ENCODE measurements at regions not wholly inside any gene's neighbourhood (a gene's known extent, or its start where the extent isn't known, plus 50 kb on each side); places are given as distances from the start of the nearest gene placed in this dataset.
"Not testable (repeated sequence)": the region's sequence is repeated elsewhere in the genome, so short reads cannot be mapped to it uniquely, and the experiment has no call there.

DNA sequence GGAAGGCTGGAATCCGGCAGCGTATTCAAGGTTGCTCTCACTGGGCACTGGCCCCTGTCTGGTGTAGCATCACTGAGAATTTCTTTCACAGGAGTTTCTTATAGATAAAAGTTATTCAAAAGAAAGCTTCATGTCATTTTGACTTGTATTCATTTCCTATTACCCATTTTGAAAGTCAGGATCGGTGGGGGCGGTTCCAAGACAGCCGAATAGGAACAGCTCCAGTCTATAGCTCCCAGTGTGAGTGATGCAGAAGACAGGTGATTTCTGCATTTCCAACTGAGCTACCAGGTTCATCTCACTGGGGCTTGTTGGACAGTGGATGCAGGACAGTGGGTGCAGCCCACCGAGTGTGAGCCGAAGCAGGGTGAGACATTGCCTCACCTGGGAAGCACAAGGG, 51.5 kb upstream of the CDC42EP3 start:
- ATAC-seq; intact Hi-C loops (cut with DNase I); DNase-seq (ENCODE audit: missing footprints): not testable (repeated sequence)

DNA sequence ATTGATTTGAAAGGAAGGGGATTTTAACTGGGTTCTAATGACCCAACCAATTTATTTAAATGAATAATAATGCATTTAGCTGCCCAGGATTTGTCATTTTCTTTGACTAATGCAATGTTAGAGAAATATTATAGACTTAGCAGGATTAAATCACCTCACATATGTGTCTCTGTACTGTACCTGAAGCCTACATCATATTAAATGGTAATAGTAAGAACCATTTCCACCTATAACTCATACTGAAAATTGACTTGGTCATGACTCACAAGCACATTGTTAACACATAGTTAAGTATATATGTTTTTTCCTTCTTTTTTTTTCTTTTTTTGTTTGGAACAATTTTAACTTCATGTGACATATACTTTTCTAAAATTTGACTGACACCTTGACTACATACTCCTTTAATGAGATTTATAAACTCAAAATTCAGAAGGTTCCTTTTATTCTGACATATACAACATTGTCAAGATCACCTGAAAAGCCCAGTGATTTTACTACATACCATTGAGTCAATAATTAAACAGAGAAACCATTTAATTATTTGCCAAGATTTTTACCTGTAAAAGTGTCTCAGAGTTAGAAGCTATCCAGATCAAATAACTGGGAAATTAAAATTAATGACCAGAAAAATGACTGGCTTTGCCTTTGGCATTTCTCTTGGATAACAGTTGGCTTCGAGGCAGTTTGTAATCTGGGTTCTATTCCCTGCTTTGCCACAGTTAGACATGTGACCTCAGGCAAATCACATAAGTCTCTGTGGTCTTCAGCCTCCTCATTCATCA, 58.8 kb upstream of the CDC42EP3 start:
- no peak for DNase-seq (ENCODE audit: missing footprints)
- no peak for ATAC-seq
- intact Hi-C loops (cut with DNase I): no loop called here

DNA sequence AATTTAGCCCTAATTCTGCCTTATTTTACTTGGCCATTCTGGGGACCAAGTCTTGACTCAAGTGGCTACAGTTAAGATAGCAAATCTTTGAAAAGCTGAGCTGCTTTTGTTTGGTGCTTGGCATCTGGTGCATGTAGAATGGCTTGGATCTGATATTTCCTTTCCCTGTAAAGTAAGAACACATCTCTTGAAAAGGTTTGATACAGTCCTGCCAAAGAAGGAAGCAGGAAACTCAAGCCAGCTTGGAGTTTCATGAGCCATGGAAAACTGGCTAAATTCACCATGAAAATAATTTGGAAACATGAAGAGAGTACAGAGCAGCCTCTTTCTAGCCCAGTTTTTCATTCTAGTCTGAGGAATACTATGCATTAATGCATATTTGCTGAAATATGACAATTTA, 61.0 kb upstream of the CDC42EP3 start:
- intact Hi-C loops (cut with DNase I); ATAC-seq; DNase-seq (ENCODE audit: missing footprints): not testable (repeated sequence)

DNA sequence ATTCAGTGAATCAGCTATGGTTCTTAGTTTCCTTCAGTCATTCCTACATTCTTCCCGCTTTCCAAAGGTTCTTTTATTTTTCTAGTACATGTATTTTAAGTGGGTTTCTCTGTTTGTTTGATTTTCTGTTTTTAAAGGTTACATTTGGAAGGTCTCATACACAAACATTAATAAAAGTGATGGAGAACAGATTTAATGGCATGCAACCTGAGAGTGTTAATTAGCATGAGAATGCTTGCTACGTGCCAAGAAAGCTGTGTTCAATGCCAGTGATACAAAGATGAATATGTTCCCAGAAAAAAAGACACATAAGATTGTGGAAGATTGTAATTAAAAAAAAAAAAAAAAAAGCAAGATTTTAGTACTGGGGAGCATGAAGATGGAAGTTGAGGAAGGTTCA, 61.8 kb upstream of the CDC42EP3 start:
- DNase-seq (ENCODE audit: missing footprints) (no peak), ATAC-seq (no peak)
- intact Hi-C loops (cut with DNase I): no loop called here

DNA sequence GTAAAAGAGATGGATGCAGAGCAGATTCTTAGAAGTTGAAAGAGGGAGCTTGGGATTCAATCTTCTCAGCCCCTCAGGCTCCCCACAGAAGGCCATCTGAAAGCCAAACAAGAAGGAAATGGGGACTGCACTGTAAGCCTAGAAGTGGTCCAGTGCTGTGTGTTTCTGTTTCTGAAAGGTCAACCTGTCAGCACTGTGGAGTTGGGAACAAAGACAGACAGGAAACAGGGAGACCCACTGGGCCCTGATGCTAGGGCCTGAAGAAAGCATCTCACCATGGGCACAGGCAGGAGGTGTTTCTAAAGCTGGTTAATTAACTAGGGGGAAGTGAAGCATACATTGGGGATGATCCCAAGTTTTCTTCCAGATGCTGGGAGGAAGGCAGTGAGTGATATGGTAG, 62.5 kb upstream of the CDC42EP3 start:
- ATAC-seq; DNase-seq (ENCODE audit: missing footprints); intact Hi-C loops (cut with DNase I): not testable (repeated sequence)

DNA sequence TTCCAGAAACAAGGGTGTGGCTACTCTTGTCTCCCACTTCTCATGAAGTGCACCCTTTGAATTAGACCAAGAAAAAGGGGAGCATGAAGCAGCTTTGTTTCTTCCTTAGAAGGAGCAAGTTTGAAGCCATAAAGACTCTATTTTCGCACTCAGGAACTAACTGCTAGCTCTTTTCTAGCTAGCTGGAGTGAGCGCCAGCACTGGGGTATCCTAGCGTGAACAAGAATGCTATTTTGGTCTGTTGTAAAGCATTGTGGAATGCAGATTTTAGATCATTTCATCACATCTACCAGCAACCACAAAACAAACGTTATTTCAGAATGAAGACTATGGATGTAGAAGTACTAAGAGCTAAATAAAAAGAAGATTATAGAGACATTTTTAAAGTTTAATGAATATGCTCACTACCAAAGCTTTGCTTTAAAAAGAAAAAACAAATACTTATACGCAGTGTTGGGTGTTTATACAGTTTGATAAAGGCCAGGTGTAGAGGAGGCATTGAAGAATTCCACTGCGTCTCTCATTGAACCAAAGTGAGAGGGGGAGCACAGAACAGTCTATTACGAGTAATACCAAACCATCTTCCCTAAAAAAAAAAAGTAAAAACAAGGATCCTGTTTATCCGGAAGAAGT, 63.6 kb upstream of the CDC42EP3 start:
- intact Hi-C loops (cut with DNase I); DNase-seq (ENCODE audit: missing footprints); ATAC-seq: not testable (repeated sequence)

DNA sequence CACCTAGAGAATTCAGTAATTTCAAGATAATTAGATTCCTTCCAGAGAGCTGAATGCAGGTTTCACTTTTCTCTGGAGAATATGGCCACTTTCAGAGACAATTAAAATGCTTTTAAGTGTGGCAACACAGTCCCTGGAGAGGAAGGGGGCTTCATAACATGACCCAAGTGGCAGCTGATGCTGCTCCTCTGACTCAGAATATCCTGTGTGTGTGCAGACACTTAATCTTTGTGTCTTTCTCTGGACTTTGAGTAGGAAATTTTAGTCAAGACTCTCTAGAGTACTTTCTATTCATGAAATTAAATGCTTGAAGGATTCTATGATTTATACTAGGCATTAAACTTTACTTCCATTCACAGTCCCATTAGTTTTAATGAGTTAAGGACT, 64.1 kb upstream of the CDC42EP3 start:
- DNase-seq (ENCODE audit: missing footprints); ATAC-seq; intact Hi-C loops (cut with DNase I): not testable (repeated sequence)

DNA sequence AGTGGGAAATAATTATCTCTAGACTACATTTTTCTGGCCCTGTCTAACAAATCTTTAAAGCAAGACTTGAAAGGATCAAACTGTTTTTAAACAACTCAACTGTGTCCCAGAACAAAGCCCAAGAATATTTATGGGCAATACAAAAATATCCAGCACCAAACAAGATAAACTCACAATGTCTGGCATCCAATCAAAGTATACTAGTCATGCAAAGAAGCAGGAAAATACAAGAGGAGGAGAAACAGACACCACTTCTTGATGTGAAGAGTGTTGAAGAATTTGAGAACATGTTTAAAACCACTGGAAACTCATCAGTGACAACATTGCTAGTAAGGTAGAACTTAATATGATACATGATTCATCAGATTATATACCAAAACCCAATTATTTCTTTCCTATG, 66.1 kb upstream of the CDC42EP3 start:
- ATAC-seq (no peak), DNase-seq (ENCODE audit: missing footprints) (no peak)
- intact Hi-C loops (cut with DNase I): no loop called here

DNA sequence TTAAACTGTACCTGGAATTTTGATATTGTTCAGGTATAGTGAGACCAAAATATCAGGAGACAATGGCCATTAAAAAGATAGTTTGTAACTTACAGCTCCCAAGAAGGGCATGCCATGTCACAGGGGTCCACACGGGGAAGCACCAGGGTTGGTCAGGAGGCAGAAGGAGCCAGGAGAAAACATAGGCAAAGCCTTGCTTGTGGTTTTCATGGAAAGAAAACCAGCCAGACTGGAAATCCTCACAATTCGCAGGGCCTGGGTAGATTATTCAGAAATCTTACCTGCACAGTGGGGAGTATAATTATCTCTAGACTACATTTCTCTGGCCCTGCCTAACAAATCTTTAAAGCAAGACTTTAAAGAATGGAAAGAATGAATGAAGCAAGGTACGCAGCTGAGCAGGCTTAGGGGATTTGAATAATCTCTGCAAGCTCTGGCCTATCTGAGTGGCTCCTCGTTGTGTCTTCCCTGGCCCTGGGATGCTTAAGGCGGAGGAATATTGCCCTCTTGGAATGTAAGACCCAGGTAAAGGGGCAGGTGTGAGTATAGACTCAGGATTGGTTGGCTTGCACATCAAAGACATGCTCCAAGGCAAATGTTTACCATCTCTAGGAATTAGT, 66.9 kb upstream of the CDC42EP3 start:
- intact Hi-C loops (cut with DNase I): no loop called here
- ATAC-seq: no peak

DNA sequence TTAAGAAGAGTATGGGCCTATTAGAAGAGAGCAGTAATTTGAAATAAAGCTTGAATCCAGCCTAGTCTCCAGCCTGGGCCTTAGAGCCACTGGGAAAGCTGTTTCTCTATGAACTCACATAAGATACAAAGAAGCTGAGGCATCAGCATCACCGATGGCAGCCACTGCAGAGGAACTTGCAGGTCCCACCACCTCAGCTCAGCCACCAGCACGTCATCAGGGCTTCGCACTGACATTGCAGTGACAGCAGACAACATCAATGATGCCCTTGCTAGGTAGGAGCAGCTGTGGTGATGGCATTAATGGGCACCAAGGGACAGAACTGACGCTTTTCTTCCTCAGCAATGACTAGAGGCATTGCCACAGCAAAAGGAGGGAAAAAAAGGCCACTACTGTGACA, 67.7 kb upstream of the CDC42EP3 start:
- no peak for DNase-seq (ENCODE audit: missing footprints)
- intact Hi-C loops (cut with DNase I): no loop called here
- ATAC-seq: no peak

More for the DNA sequence above, 66.9 kb upstream of the CDC42EP3 start:
- DNase-seq (ENCODE audit: missing footprints): no peak

DNA sequence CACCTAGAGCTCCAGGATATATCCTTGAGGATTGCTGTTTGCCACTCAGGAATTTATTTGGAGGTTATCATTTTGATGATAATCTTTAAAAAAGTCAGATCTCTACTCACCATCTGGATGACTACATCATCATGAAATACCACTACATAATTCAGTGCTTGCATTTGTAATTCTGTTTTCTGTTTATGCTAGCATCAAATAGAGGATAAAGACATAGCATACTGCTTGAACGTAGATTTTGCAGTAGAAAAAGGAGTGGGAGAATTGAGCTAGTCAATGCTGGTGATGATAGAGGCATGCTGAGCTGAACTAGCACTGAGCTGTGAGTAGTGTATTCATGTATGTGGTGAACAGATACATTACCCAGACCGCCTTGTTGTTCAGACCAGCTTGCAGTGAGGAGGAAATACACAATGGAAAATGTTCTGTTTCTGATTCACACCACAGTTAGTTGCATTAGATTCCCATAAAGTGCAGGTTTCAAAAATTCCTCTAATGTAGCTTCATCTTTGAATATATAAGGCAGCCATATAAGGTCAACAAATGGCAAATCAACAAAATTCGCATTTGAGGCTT, 68.8 kb upstream of the CDC42EP3 start:
- intact Hi-C loops (cut with DNase I): no loop called here
- ATAC-seq (no peak), DNase-seq (ENCODE audit: missing footprints) (no peak)

DNA sequence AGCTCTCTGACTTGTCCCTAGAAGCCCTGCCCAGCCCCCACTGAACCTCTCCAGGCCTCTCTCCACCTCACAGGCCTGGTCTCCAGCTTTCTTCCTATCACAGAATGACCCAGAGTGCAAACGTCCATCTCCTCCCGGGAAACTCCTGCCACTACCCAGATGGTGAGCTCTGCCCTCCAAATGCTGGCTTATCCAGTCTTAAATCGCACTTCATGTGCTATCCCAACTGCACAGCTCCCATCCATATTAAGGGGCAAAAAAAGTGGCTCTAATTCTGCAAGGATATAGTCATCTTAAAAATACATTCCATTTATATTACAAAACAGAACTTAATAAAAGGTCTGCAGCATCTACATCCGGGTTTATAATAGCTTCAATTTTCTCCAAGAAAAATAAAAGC, 70.8 kb upstream of the CDC42EP3 start:
- DNase-seq (ENCODE audit: missing footprints): no peak

DNA sequence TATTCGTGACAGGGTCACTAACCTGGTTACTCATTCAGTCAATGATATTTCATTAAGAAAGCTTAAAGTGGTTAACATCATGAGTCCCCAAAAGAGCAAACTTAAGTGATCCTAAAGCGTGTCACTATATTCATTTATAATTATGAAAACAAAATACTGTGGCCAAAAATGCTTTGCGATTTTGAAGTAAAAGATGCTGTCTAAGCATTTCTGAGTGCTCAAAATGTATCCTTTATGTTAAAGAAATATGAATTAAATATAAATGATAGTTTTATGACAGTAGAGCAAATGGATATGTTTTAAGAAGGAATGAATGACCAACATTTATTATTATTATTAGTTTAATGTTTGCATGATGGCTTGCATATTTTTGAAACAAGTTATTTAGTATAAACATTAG, 72.6 kb upstream of the CDC42EP3 start:
- ATAC-seq: no peak
- intact Hi-C loops (cut with DNase I): no loop called here
- no peak for DNase-seq (ENCODE audit: missing footprints)

More for the DNA sequence above, 70.8 kb upstream of the CDC42EP3 start:
- ATAC-seq: no peak
- intact Hi-C loops (cut with DNase I): no loop called here

DNA sequence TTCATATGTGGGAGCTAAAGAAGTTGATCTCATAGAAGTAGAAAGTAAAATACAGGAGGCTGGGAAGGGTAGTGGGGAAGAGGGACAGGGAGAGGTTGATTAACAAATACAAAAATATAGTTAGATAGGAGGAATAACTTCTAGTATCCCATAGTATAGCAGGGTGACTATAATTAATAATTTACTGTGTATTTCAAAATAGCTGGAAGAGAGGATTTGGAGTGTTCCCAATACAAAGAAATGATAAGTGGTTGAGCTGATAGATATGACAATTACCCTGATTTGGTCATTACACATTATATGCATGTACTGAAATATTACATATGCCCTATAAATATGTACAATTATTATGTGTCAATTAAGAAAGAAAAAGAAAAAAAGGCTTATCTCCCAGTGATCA, 73.5 kb upstream of the CDC42EP3 start:
- DNase-seq (ENCODE audit: missing footprints); intact Hi-C loops (cut with DNase I): not testable (repeated sequence)

DNA sequence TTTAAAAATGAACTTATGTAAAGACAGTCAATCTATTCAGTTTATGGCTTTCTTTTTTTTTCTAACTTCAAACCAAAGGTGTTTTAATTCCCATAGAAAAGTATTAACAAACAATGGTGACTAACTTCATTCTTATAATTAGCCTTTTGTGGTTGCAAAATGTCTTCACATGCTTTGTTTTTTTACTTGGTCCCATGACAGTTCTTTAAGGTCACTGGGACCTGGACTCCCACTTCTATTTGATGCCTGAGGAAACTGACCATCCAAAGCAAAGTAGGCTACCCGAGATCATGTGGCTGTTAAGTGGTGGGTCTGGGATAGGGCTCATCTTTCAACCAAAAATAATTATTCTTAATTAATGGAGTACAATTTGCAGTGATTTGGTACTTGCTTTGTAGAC, 74.6 kb upstream of the CDC42EP3 start:
- ATAC-seq; intact Hi-C loops (cut with DNase I); DNase-seq (ENCODE audit: missing footprints): not testable (repeated sequence)

More for the DNA sequence above, 73.5 kb upstream of the CDC42EP3 start:
- not testable (repeated sequence) for ATAC-seq

DNA sequence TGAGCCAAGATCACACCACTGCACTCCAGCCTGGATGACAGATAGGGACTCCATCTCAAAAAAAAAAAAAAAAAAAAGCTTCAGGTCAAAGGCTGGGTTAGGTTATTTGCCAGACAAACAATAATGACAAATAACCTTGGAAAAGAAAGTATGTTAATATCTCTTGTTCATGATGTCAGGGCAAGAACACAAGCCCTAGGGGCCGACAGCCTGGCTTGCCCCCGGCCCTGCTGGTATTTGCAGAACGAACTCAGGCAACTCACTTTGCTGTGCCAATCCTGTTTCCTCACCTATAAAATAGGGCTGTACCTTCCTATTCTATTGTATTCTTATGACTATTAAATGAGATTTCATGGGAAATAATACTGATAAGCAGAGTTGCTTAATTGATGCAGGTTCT, 75.4 kb upstream of the CDC42EP3 start:
- intact Hi-C loops (cut with DNase I): no loop called here
- DNase-seq (ENCODE audit: missing footprints) (no peak), ATAC-seq (no peak)

DNA sequence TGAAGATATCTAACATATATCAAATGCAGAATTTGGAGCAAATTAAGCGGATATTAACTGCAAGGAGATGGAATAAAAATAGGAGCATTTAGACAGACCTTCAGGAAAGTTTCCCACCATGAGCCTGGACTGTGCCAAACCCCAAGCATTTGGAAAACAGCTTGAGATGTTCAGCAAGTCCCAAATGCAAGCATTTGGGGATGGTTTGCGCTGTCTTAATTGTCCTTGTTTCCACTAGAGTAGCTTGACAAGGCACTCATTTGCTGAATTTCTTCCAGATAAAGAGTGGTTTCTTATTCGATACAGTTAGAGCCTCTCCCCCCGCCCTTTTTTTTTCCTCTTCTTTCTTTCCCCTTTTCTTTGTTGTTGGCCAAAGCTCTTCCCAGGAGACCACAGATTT, 77.1 kb upstream of the CDC42EP3 start:
- intact Hi-C loops (cut with DNase I): no loop called here
- DNase-seq (ENCODE audit: missing footprints) (no peak), ATAC-seq (no peak)

DNA sequence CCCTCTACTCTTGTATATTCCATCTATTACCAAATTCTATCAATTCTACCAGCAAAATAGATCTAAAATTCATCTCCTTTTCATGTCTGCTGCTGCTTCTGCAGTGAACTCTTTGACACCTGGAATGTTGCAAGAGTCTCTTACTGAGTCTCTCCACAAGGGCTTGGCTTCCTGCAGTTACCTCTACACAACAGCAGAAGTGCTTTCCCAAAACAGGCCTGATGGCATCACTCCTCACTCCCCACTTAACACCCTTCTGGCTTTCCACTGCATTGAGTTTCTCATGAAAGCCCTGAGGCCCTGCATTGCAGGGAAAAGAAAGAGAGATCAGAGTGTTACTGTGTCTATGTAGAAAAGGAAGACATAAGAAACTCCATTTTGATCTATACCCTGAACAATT, 78.8 kb upstream of the CDC42EP3 start:
- DNase-seq (ENCODE audit: missing footprints); intact Hi-C loops (cut with DNase I); ATAC-seq: not testable (repeated sequence)

DNA sequence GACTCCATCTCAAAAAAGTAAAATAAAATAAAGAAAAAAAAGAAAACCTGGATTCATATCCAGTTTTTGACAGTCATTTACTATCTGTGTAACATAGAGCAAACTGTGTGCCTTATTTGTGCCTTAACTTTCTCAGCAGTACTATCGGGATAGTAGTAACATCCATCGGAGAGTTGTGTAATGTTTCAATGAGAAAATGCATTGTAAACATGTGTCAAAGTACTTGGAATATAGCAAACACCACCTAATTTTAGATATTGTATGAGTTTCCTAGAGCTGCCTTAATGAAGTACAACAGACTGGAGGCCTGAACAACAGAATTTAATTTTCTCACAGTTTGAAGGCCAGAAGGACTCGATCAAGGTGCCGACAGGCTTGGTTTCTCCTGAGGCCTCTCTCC, 81.3 kb upstream of the CDC42EP3 start:
- intact Hi-C loops (cut with DNase I): no loop called here
- DNase-seq (ENCODE audit: missing footprints): no peak
- ATAC-seq: no peak

DNA sequence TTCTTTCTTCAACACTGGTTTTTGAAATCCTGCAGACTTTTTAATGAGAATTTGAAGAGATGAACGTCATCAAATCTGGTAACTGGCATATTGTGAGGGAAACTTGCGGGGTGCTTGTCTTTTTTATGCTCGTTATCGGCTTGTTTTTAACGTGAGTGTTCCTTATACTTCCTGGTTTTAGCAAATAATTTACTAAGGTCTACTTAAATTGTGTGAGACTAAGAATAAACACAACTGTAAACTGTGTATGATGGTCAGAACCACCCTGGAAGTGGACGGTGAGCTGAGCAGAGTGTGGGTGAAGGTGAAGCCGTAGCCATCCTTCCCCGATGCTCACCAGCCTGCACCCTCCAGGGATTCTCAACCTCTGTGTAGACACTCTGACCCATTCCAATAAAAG, 82.3 kb upstream of the CDC42EP3 start:
- no peak for ATAC-seq
- no peak for DNase-seq (ENCODE audit: missing footprints)
- intact Hi-C loops (cut with DNase I): no loop called here
